ENCODE measurements at regions not wholly inside any gene's neighbourhood (a gene's known extent, or its start where the extent isn't known, plus 50 kb on each side); places are given as distances from the start of the nearest gene placed in this dataset.

DNA sequence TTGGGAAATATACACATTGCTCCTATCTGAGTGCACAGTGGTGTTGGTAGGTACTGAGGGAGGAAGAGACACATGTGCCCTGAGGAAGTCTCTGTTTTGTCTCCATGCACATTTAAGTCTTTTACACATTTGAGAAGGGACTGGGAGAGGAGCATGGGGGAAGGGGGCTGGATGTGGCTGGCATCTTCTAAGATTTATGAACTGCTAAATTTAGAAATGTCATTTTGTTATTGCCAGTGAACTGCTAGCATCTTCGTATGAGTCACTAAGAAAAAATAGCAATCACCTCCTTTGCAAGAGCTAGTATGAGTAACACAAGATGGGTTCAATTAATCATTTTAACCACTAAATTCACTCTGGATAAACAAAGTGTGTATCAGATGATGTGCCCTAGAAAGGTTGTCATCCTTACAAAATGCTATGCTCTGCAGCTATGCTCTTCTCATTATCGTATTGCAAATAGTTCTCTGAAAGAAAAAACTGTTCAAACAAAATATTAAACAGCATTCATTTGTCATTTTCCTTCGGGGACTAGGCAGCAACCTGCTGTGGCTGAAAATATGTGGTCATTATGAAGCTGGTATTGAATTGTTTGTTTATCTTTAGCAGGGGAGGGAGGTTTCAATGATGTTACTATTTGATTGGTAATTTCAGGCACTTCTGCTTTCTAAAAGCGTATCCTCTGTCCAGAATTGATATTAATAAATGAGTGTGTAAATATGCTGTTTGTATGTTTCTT is 236.5 kb downstream of the DMRTA1 start:
- Histone ChIP-seq H3K4me3 (no peak overlapping the region), H3K27ac (no peak overlapping the region)
- TF ChIP-seq, protein P1, sequence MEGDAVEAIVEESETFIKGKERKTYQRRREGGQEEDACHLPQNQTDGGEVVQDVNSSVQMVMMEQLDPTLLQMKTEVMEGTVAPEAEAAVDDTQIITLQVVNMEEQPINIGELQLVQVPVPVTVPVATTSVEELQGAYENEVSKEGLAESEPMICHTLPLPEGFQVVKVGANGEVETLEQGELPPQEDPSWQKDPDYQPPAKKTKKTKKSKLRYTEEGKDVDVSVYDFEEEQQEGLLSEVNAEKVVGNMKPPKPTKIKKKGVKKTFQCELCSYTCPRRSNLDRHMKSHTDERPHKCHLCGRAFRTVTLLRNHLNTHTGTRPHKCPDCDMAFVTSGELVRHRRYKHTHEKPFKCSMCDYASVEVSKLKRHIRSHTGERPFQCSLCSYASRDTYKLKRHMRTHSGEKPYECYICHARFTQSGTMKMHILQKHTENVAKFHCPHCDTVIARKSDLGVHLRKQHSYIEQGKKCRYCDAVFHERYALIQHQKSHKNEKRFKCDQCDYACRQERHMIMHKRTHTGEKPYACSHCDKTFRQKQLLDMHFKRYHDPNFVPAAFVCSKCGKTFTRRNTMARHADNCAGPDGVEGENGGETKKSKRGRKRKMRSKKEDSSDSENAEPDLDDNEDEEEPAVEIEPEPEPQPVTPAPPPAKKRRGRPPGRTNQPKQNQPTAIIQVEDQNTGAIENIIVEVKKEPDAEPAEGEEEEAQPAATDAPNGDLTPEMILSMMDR (IDR thresholded peaks at IDR 0.05): no peak
- DNase-seq (ENCODE audit: low spot score): no peak

DNA sequence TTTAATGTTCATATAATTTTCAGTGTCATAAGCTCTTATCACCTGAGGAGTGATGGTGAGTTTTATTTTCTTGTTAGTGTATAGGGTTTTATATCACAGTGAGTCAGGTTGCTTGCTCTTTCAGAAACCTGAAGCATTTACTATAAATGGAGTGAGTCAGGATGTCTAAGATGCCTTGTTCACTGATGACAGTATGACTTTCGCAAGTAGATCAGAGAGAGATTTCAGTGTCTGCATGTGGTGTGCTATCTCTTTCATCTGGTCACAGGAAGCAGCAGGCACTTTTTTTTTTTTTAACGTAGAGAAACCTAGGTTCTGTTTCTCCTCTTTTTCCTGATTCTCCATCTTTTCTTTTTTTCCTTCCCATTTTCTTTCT is 237.1 kb downstream of the DMRTA1 start:
- Histone ChIP-seq H3K27ac (no peak overlapping the region), H3K4me3 (no peak overlapping the region)
- no peak for DNase-seq (ENCODE audit: low spot score)
- TF ChIP-seq, protein P1 (IDR thresholded peaks at IDR 0.05): no peak

DNA sequence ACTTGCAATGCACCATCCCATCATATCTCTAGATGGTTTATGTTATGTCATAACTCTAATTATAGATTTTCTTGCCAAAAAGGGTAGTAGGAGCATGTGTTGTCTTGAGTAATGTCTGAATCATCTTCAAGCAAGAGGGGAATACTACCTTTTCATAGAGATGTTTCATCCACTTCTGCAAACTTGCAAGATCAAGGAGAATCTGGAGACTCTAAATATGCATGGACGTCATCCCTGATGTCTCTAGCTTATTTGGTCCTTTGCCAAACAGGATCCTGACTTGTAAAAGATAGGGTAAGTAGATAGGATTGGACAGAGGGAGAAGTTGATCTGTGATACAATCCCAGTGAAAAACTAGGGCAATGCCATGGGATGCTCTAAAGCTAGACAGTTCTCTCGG is 246.5 kb downstream of the DMRTA1 start:
- Histone ChIP-seq H3K27ac (no peak overlapping the region), H3K4me3 (no peak overlapping the region)
- DNase-seq (ENCODE audit: low spot score): no peak
- TF ChIP-seq, protein P1 (IDR thresholded peaks at IDR 0.05): no peak

DNA sequence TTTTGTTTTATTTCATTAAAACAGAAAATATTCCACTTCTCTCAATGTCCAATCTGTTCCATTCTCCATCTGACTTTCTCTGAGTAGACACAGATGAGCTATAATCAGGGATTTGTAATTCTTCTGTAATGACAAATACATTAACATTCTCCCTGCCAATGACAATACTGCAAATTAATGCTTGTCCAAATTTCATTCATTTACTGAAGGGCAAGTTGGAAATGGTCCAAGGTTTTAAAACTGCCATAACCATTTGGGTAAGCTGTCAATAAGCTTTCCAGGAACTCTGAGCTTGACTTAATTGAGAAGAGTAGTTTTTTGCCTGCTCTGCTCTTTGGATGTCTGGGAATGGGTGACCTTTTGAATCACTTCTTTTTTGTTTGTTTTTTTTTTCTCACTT is 253.5 kb downstream of the DMRTA1 start:
- Histone ChIP-seq H3K4me3 (no peak overlapping the region), H3K27ac (no peak overlapping the region)
- TF ChIP-seq, protein P1 (IDR thresholded peaks at IDR 0.05): no peak
- DNase-seq (ENCODE audit: low spot score): no peak

DNA sequence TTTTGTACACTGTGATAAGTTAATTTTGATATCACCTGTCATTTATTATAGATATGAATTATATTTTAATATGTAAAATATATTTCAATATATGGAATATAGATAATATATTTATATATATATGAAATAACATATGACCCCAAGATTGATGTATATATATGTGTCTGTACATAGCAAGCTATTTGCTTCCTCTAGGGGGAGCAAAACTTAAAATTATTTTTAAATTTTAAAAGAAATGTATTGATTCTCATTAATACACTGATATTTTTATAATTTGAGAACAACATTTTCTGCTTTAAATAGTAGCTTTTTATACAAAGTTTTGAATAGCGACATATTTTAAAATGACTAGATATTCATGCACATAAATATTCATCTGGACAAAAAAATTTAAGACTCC is 272.0 kb downstream of the DMRTA1 start:
- no peak overlapping the region for H3K4me3 ChIP-seq
- TF ChIP-seq, protein P1 (IDR thresholded peaks at IDR 0.05): no peak
- no peak for DNase-seq (ENCODE audit: low spot score)
- H3K27ac ChIP-seq: no peak overlapping the region

DNA sequence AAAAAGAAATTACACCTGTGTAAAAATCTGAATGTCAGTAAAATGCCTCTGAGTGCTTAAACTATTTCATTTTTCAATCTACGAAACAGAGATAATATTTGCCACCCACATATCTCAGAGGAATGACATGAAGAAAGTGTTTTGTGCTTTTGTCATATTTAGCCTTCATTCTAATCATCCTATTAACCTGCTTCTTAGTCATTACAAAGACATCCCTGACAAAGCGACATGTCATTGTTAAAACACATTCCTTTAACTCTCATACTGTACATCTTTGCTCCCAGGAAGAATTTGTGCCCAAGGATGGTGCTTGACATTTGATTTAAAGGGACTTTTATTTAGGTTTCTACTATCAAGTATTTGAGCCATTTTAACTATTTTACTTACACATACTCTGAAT is 275.9 kb downstream of the DMRTA1 start:
- H3K27ac ChIP-seq: no peak overlapping the region
- TF ChIP-seq, protein P1 (IDR thresholded peaks at IDR 0.05): no peak
- no peak for DNase-seq (ENCODE audit: low spot score)
- H3K4me3 ChIP-seq: no peak overlapping the region

DNA sequence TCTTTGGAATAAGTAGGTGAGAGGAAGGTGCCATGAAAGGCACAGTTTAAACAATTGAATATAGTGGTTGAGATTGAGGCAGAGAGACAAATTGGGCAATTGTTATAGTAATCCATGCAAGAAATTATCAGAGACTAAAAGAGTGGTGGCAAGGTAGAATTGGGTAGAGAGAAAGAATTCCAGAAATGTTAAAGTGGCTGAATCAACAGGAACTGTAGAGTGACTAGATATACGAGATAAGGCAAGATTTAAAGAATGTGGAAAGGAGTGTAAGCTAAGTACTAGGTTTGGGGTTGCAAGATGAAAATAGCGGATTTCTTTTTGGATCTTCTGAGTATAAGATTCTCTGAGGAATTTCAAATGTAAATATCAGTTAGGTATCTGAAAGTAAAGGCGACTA is 285.2 kb downstream of the DMRTA1 start:
- Histone ChIP-seq H3K27ac (no peak overlapping the region), H3K4me3 (no peak overlapping the region)
- DNase-seq (ENCODE audit: low spot score): no peak
- TF ChIP-seq, protein P1 (IDR thresholded peaks at IDR 0.05): peak; percentile 8
